ENCODE measurements at regions not wholly inside any gene's neighbourhood (a gene's known extent, or its start where the extent isn't known, plus 50 kb on each side); places are given as distances from the start of the nearest gene placed in this dataset.

DNA sequence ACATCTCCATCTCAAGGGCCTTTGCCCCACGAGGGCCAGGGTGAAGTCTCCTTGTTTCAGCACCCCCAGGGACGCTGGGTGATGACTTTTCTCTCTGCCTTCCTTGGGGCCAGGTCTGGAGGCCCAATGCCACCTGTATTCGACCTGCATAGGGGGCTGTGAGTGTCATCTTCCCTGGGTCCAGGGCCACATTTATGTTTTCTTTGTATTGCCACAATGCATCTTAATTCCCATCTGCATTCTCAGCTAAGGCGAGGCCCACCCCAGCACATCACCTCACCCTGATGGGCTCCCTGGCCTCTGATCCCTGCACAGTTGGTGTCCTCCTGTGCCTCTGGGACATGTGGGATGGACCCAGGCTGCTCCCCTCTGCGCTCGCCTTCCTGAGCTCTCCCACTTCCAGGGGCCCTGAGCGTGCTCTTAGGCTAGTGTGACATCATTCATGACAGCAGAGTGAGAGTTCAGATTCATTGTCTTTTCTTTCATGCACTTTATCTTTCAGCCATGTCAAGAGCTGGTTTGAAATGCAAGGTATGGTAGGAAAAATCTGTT is 122.0 kb upstream of the COPS8 start:
- intact Hi-C loops (cut with DNase I): no loop called here
- peaks cover 6% of the 10 kb centered on the region for H3K4me1 ChIP-seq
- H3K9me3 ChIP-seq: no peaks in the 10 kb centered on the region
- no peak overlapping the region for H3K27ac ChIP-seq
- no peaks in the 10 kb centered on the region for H3K27me3 ChIP-seq
- no peak overlapping the region for H3K9ac ChIP-seq (ENCODE audit: low read depth in 2 of 2, low read length in 2 of 2)
- no peak for DNase-seq
- no peak overlapping the region for H3K4me3 ChIP-seq
- H3K36me3 ChIP-seq: no peaks in the 10 kb centered on the region
- TF ChIP-seq, protein P1, sequence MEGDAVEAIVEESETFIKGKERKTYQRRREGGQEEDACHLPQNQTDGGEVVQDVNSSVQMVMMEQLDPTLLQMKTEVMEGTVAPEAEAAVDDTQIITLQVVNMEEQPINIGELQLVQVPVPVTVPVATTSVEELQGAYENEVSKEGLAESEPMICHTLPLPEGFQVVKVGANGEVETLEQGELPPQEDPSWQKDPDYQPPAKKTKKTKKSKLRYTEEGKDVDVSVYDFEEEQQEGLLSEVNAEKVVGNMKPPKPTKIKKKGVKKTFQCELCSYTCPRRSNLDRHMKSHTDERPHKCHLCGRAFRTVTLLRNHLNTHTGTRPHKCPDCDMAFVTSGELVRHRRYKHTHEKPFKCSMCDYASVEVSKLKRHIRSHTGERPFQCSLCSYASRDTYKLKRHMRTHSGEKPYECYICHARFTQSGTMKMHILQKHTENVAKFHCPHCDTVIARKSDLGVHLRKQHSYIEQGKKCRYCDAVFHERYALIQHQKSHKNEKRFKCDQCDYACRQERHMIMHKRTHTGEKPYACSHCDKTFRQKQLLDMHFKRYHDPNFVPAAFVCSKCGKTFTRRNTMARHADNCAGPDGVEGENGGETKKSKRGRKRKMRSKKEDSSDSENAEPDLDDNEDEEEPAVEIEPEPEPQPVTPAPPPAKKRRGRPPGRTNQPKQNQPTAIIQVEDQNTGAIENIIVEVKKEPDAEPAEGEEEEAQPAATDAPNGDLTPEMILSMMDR (IDR thresholded peaks at IDR 0.05): no peak

DNA sequence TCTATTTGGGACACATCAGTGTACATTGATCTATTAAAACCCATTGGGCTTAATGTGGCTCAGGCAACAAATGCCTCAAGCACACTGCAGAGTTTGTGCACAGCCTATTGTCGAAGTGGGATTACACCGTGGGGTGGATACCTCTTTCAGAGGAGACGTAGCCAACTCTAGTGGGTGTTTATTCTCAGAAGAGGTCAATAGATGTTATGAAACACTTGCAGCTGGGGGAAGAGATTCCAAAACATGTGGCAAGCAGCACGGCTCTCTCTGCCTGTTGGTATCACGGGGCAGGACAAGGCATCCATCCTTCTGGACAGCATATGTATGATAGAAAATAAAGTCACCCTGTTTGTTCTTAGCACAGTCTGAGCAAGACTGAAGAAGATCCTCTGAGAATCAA is 121.4 kb upstream of the COPS8 start:
- no peak overlapping the region for H3K27ac ChIP-seq
- no peaks in the 10 kb centered on the region for H3K9me3 ChIP-seq
- no peaks in the 10 kb centered on the region for H3K36me3 ChIP-seq
- H3K9ac ChIP-seq (ENCODE audit: low read depth in 2 of 2, low read length in 2 of 2): no peak overlapping the region
- intact Hi-C loops (cut with DNase I): no loop called here
- TF ChIP-seq, protein P1 (IDR thresholded peaks at IDR 0.05): no peak
- peaks cover 8% of the 10 kb centered on the region for H3K4me1 ChIP-seq
- no peaks in the 10 kb centered on the region for H3K27me3 ChIP-seq
- DNase-seq: no peak
- H3K4me3 ChIP-seq: no peak overlapping the region

DNA sequence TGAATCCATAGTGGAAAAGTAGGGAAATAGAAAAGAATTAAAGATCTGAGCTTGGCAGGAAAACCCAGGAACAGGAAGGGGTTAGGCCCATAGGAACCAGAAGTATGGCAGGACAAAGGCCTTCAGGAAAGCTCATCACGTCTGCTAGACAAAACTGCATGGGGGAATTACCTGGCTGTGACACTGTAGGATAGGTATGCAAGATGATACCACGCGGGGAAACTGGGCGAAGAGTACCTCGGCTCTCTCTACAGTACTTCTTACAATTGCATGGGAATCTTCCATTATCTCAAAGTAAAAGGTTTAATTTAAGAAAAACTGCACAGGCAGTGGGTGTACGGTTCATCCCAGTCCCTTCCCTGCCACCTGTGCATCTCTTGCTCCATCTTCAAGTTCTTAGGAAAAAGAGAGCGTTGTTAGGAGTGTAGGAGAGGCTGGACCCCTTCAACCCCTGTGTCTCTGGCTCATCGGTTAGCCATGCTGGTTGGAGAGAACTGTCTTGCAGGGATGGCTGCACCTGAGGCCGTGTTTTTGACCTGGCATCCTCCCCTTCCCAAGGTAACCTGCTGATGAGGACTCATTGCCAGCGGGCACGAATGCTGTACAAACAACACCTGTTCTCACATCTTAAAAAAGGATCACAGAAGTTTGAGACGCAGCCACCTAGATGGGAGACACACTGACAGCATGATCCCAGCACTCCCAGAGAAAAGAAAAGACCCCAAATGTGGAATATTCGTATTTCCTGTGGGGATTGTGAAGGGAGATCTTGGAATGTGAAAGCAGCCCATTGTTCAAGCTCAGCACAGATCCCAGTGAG is 120.5 kb upstream of the COPS8 start:
- no peaks in the 10 kb centered on the region for H3K36me3 ChIP-seq
- H3K9me3 ChIP-seq: no peaks in the 10 kb centered on the region
- H3K27me3 ChIP-seq: no peaks in the 10 kb centered on the region
- TF ChIP-seq, protein P1 (IDR thresholded peaks at IDR 0.05): no peak
- intact Hi-C loops (cut with DNase I): no loop called here
- peaks cover 8% of the 10 kb centered on the region for H3K4me1 ChIP-seq
- DNase-seq: no peak
- no peak overlapping the region for H3K9ac ChIP-seq (ENCODE audit: low read depth in 2 of 2, low read length in 2 of 2)
- no peak overlapping the region for H3K4me3 ChIP-seq
- no peak overlapping the region for H3K27ac ChIP-seq

DNA sequence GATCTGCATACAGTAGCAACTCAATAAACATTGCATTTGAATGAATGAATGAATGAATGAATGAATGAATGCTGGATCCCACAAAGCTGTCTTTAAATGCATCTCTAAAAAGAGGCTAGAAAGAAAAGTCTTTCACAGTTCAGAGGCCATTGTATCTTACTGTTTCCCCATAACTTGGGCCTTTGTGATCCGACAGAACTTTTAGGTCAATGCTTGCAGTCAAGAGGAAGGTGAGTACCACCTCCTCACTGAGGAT is 119.9 kb upstream of the COPS8 start:
- TF ChIP-seq, protein P1 (IDR thresholded peaks at IDR 0.05): no peak
- Histone ChIP-seq H3K36me3 (no peaks in the 10 kb centered on the region), H3K9ac (ENCODE audit: low read depth in 2 of 2, low read length in 2 of 2) (no peak overlapping the region), H3K27ac (no peak overlapping the region), H3K4me1 (peaks cover 8% of the 10 kb centered on the region), H3K9me3 (no peaks in the 10 kb centered on the region), H3K4me3 (no peak overlapping the region), H3K27me3 (no peaks in the 10 kb centered on the region)
- DNase-seq: no peak
- intact Hi-C loops (cut with DNase I): no loop called here

DNA sequence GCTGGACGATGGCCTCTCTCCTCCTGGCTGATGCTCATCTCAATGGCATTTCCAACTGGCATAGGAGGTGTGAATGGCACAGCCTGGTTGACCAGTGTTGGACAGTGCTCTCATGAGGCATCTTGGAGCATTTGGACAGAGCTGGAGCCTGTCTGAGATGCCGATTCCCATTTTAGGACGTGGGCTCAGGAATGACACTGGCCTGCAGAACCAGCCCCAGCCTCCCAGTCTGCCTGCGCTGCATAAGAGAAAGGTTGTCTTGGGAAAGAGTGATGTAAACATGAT is 118.2 kb upstream of the COPS8 start:
- no peak overlapping the region for H3K4me3 ChIP-seq
- H3K36me3 ChIP-seq: no peaks in the 10 kb centered on the region
- no peak overlapping the region for H3K27ac ChIP-seq
- H3K4me1 ChIP-seq: peaks cover 8% of the 10 kb centered on the region
- no peaks in the 10 kb centered on the region for H3K9me3 ChIP-seq
- no peaks in the 10 kb centered on the region for H3K27me3 ChIP-seq
- H3K9ac ChIP-seq (ENCODE audit: low read depth in 2 of 2, low read length in 2 of 2): no peak overlapping the region
- DNase-seq: no peak
- TF ChIP-seq, protein P1 (IDR thresholded peaks at IDR 0.05): no peak
- intact Hi-C loops (cut with DNase I): no loop called here
